ENCODE measurements at regions not wholly inside any gene's neighbourhood (a gene's known extent, or its start where the extent isn't known, plus 50 kb on each side); places are given as distances from the start of the nearest gene placed in this dataset.

DNA sequence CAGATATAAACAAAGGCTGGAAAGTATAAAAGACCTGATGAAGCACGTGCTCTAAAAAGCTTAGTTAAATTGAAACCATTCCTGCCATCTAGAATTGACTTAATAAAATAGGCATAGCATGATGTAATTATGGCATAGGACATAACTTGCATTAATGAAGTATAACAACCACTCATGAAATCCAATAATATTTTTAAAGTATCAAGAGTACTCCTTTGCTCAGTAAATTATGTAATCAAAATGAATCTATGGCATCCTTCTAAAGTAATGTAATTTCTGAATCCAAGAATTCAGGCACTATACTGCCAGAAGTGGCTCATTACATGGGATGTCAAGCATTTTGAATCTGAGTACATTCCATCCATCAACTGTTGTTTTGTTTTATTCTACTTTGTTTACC, 548.5 kb upstream of the NRP1 start:
- no peak overlapping the region for H2BK120ac ChIP-seq (ENCODE audit: low read depth, low read length, poor library complexity, severe bottlenecking)
- H3K27me3 Mint-ChIP-seq (ENCODE audit: low read depth), result no peaks in the 10 kb centered on the region
- WGBS (ENCODE audit: extremely low coverage, insufficient read length, low lambda C conversion rate), result no CpG with 5 or more reads among the region's 1 CpG

More for the DNA sequence above, 548.5 kb upstream of the NRP1 start:
- H2BK12ac ChIP-seq (ENCODE audit: insufficient read length, low read depth, low read length), result no peak overlapping the region
- no peaks in the 10 kb centered on the region for H3K9me3 ChIP-seq (ENCODE audit: control insufficient read depth, low read depth, low read length)
- no peak overlapping the region for H3T11ph ChIP-seq (ENCODE audit: low read length)
- H2BK15ac ChIP-seq (ENCODE audit: low read depth, low read length), result no peak overlapping the region
- no peaks in the 10 kb centered on the region for H3K27me3 ChIP-seq (ENCODE audit: insufficient read depth, low read length)
- H3K9me3 Mint-ChIP-seq, result no peaks in the 10 kb centered on the region; a peak in 1 of 5 replicates
- H4K20me1 ChIP-seq (ENCODE audit: control insufficient read depth, insufficient read depth, insufficient read length), result no peaks in the 10 kb centered on the region
- no peak overlapping the region for H3K27ac ChIP-seq (ENCODE audit: insufficient read length, low read depth, low read length)
- no peak overlapping the region for H4K5ac ChIP-seq (ENCODE audit: insufficient read length, low read depth, low read length)
- no peak overlapping the region for H3K4ac ChIP-seq (ENCODE audit: low read depth, low read length)
- H2AK5ac ChIP-seq (ENCODE audit: insufficient read length, low read length), result no peak overlapping the region
- no peak overlapping the region for H2BK5ac ChIP-seq (ENCODE audit: insufficient read length, low read length)
- TF ChIP-seq CTCF (conservative IDR thresholded peaks at IDR 0.05), result no peak
- DNase-seq, result no peak
- peaks cover 5 to 6% of the 10 kb centered on the region in 2 experiments; a peak in 2 of 4 replicates for H3K4me1 Mint-ChIP-seq
- no peak overlapping the region for H3K9ac ChIP-seq (ENCODE audit: extremely low read depth, insufficient read length, low read length)
- H3K56ac ChIP-seq (ENCODE audit: insufficient read length, low read depth, low read length), result no peak overlapping the region
- no peak overlapping the region for H3K23ac ChIP-seq (ENCODE audit: insufficient read length, low read depth, low read length)
- no peak overlapping the region for H2AFZ ChIP-seq (ENCODE audit: low read length)
- H3K18ac ChIP-seq (ENCODE audit: insufficient read length, low read depth, low read length), result no peak overlapping the region
- H3K36me3 Mint-ChIP-seq (ENCODE audit: insufficient read depth in 1 of 3, low read depth in 3 of 3), result no peaks in the 10 kb centered on the region
- no peak overlapping the region for H3K27ac Mint-ChIP-seq
- no peak overlapping the region for H2BK20ac ChIP-seq (ENCODE audit: low read depth, low read length, poor library complexity, severe bottlenecking)
- H3K79me1 ChIP-seq (ENCODE audit: insufficient read depth, low read depth, low read length, poor library complexity, severe bottlenecking), result no peaks in the 10 kb centered on the region
- H3K4me3 Mint-ChIP-seq, result no peak overlapping the region
- no peaks in the 10 kb centered on the region for H3K4me1 ChIP-seq (ENCODE audit: insufficient read depth, low read length)
- no peaks in the 10 kb centered on the region for H3K23me2 ChIP-seq (ENCODE audit: insufficient read length, low read depth, low read length, poor library complexity, severe bottlenecking)
- no peaks in the 10 kb centered on the region for H3K79me2 ChIP-seq (ENCODE audit: insufficient read depth, low read length)
- no peak overlapping the region for H4K8ac ChIP-seq (replicated peaks; ENCODE audit: insufficient read length, low read depth, low read length)
- H3K14ac ChIP-seq (ENCODE audit: insufficient read depth, low read length), result no peak overlapping the region
- no peak overlapping the region for H4K91ac ChIP-seq (ENCODE audit: insufficient read length, low read depth, low read length)
- no peak overlapping the region for H3K4me2 ChIP-seq (ENCODE audit: insufficient read depth, insufficient read length, low read length)

All from H9 (cell line).